Panc1 (cell line): ENCODE measurements at regions not wholly inside any gene's neighbourhood (a gene's known extent, or its start where the extent isn't known, plus 50 kb on each side); places are given as distances from the start of the nearest gene placed in this dataset.
A peak's percentile ranks its signal among the peaks of the same experiment; 100 is the strongest.

Source experiments
- ATAC-seq: fragments of 200-7000 bp; cut with Tn5 transposase; 2 replicates; pipeline ENCODE4 v1.9.1; 2020; ENCODE audit warnings: mild to moderate bottlenecking, moderate library complexity
- BruUV-seq: library from RNA; stranded (reverse); fragments of 400-500 nt; replicated peaks from 2 replicates; lab custom pipeline; 2021; lab: Mats Ljungman, UMichigan
- CTCF ChIA-PET: fragments of 300-600 bp; sonication (Branson Sonifier 250); formaldehyde crosslinking; loops from one replicate; lab custom pipeline; 2022; ENCODE audit warnings: antibody characterized with exemption; lab: Charles Lee
- POLR2A ChIA-PET: fragments of 300-600 bp; sonication (Branson Sonifier 250); formaldehyde crosslinking; loops from one replicate; lab custom pipeline; 2022; ENCODE audit warnings: antibody characterized with exemption; lab: Charles Lee
- DNase-seq: peaks from one replicate; pipeline ENCODE4 v3.0.0-alpha.2; 2010; ENCODE audit warnings: low read depth, low spot score
- H3K27ac ChIP-seq: 2 replicates; pipeline ENCODE4 v1.5.1; 2011; ENCODE audit warnings: mild to moderate bottlenecking, low read length, inconsistent platforms
- H3K27me3 ChIP-seq: fragments of 200-500 bp; sonication (Bioruptor generic); 2 replicates; pipeline ENCODE4 v1.6.0; 2014; ENCODE audit warnings: low read length, inconsistent platforms; ENCODE audit not compliant: control insufficient read depth, insufficient read depth
- H3K36me3 ChIP-seq: fragments of 200-500 bp; sonication (Bioruptor generic); 2 replicates; pipeline ENCODE4 v1.5.1; 2014; ENCODE audit warnings: inconsistent platforms, mild to moderate bottlenecking, low read length, moderate library complexity; ENCODE audit not compliant: control insufficient read depth, insufficient read depth
- H3K4me1 ChIP-seq: 2 replicates; pipeline ENCODE4 v1.5.1; 2011; ENCODE audit warnings: inconsistent platforms, mild to moderate bottlenecking, low read length, moderate library complexity; ENCODE audit not compliant: control insufficient read depth, insufficient read depth
- H3K4me3 ChIP-seq, 2 experiments: 2 replicates each; pipeline ENCODE4 v1.5.1; 2011 to 2012; ENCODE audit warnings: low read depth in 2 of 2, low read length in 2 of 2, mild to moderate bottlenecking in 2 of 2, inconsistent platforms in 1 of 2, moderate library complexity in 1 of 2
- H3K9me3 ChIP-seq: fragments of 200-500 bp; sonication (Bioruptor generic); 2 replicates; pipeline ENCODE4 v1.5.1; 2014; ENCODE audit warnings: low read depth, mild to moderate bottlenecking, inconsistent platforms, low read length, moderate library complexity; ENCODE audit not compliant: control insufficient read depth, insufficient read depth
- POLR2AphosphoS5 ChIP-seq: IDR thresholded peaks from 2 replicates; pipeline ENCODE4 v1.6.1; 2012; ENCODE audit warnings: mild to moderate bottlenecking, low read depth, low read length, moderate library complexity
- SIN3A ChIP-seq: IDR thresholded peaks from 2 replicates; pipeline ENCODE4 v1.6.1; 2012; ENCODE audit warnings: low read depth, mild to moderate bottlenecking, low read length, moderate library complexity, borderline replicate concordance; ENCODE audit not compliant: insufficient read depth
- TCF7L2 ChIP-seq: IDR thresholded peaks from 2 replicates; pipeline ENCODE4 v1.6.1; 2011; ENCODE audit warnings: mild to moderate bottlenecking, low read depth, low read length, inconsistent platforms
- in situ Hi-C: cut with HindIII; loops from 2 replicates; pipeline ENCODE4 v1.10.0; 2016; ENCODE audit warnings: low sequenced_read_pairs, low pct_unique_long_range_greater_than_20kb
- intact Hi-C: fragments of 100-400 bp; cut with micrococcal nuclease; formaldehyde crosslinking; loops from one replicate; pipeline ENCODE4 v1.10.0; 2022; ENCODE audit not compliant: unreplicated experiment
- TF ChIP-seq, protein P1 (sequence below): fragments of 450-650 bp; IDR thresholded peaks from 2 replicates; pipeline ENCODE4 v1.5.1; 2017; ENCODE audit warnings: mild to moderate bottlenecking
- TF ChIP-seq, protein P2 (sequence below), 2 experiments: IDR thresholded peaks; 2 replicates each; pipeline ENCODE4 v1.6.1; 2011 to 2012; ENCODE audit warnings: low read depth in 2 of 2, control low read depth in 1 of 2, low read length in 1 of 2, mild to moderate bottlenecking in 1 of 2, moderate library complexity in 1 of 2; ENCODE audit not compliant: insufficient read depth in 1 of 2

DNA sequence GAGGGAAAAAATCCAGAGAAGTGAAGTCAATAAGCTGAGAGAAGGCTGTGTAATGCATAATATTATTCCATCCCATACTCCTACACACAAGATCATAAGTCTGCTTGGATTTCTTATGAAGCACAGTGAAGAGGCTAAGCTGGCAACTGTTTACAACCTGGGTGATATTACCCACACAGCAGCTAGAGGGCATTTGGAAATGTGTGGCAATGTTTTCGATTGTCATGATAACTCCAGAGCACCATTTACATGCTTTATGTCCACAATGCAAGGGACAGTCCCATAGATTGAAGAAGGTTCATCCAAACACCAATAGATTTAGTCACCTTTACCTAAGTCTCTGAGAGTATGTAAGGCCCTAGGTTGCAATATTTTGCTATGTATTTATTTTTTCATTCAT lies 412.2 kb downstream of the PPP3CA start:
- H3K9me3 ChIP-seq = no peaks in the 10 kb centered on the region
- TF ChIP-seq TCF7L2 = no peak
- TF ChIP-seq, protein P1, sequence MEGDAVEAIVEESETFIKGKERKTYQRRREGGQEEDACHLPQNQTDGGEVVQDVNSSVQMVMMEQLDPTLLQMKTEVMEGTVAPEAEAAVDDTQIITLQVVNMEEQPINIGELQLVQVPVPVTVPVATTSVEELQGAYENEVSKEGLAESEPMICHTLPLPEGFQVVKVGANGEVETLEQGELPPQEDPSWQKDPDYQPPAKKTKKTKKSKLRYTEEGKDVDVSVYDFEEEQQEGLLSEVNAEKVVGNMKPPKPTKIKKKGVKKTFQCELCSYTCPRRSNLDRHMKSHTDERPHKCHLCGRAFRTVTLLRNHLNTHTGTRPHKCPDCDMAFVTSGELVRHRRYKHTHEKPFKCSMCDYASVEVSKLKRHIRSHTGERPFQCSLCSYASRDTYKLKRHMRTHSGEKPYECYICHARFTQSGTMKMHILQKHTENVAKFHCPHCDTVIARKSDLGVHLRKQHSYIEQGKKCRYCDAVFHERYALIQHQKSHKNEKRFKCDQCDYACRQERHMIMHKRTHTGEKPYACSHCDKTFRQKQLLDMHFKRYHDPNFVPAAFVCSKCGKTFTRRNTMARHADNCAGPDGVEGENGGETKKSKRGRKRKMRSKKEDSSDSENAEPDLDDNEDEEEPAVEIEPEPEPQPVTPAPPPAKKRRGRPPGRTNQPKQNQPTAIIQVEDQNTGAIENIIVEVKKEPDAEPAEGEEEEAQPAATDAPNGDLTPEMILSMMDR = peak; percentile 37; the same call in 1 of the 2 replicates
- TF ChIP-seq, protein P2, sequence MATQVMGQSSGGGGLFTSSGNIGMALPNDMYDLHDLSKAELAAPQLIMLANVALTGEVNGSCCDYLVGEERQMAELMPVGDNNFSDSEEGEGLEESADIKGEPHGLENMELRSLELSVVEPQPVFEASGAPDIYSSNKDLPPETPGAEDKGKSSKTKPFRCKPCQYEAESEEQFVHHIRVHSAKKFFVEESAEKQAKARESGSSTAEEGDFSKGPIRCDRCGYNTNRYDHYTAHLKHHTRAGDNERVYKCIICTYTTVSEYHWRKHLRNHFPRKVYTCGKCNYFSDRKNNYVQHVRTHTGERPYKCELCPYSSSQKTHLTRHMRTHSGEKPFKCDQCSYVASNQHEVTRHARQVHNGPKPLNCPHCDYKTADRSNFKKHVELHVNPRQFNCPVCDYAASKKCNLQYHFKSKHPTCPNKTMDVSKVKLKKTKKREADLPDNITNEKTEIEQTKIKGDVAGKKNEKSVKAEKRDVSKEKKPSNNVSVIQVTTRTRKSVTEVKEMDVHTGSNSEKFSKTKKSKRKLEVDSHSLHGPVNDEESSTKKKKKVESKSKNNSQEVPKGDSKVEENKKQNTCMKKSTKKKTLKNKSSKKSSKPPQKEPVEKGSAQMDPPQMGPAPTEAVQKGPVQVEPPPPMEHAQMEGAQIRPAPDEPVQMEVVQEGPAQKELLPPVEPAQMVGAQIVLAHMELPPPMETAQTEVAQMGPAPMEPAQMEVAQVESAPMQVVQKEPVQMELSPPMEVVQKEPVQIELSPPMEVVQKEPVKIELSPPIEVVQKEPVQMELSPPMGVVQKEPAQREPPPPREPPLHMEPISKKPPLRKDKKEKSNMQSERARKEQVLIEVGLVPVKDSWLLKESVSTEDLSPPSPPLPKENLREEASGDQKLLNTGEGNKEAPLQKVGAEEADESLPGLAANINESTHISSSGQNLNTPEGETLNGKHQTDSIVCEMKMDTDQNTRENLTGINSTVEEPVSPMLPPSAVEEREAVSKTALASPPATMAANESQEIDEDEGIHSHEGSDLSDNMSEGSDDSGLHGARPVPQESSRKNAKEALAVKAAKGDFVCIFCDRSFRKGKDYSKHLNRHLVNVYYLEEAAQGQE (IDR thresholded peaks at IDR 0.05; ENCODE audit: insufficient read depth in 1 of 2, low read depth in 2 of 2, low read length in 1 of 2) = no peak
- no peak for TF ChIP-seq SIN3A
- no peak for TF ChIP-seq POLR2AphosphoS5
- intact Hi-C loops (no loop called here), in situ Hi-C loops (no loop called here)
- no peak for DNase-seq
- BruUV-seq = no TSS peak
- H3K27ac ChIP-seq = no peak overlapping the region
- CTCF ChIA-PET = interaction anchor here (0.6 kb wide), 1 partner anchor 824 kb away, joined by 4 read pairs; no protein-coding TSS in a partner anchor
- no peaks in the 10 kb centered on the region for H3K4me1 ChIP-seq
- no peak for ATAC-seq
- POLR2A ChIA-PET = interaction anchor here (0.6 kb wide), 1 partner anchor 641 kb away, joined by 3 read pairs; no protein-coding TSS in a partner anchor
- no peak overlapping the region for H3K4me3 ChIP-seq
- H3K27me3 ChIP-seq = no peaks in the 10 kb centered on the region
- no peaks in the 10 kb centered on the region for H3K36me3 ChIP-seq

DNA sequence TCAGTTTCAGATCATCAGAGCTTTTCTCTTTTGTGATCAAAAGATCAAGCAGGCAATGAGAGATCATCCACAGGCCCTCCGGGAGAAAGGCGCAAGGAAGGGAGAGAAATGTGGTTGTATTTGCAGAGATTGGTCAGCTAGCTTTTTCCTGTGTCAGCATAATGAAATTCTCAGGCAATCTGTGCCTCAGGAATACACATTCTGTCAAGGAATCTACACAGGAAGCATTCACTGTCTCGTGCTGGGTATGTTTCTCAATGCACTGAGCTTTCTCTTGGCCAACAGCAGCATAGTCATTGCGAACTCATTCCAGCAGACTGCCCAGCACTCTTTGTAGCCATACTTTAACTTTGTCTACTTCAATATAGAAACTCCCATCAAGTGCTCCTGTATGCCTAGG lies 413.7 kb downstream of the PPP3CA start:
- intact Hi-C loops (no loop called here), in situ Hi-C loops (no loop called here)
- Histone ChIP-seq H3K36me3 (no peaks in the 10 kb centered on the region), H3K4me1 (no peaks in the 10 kb centered on the region), H3K27ac (no peak overlapping the region), H3K9me3 (no peaks in the 10 kb centered on the region), H3K27me3 (no peaks in the 10 kb centered on the region), H3K4me3 (no peak overlapping the region)
- ChIA-PET CTCF (no interaction called here), POLR2A (no interaction called here)
- no peak for TF ChIP-seq SIN3A
- TF ChIP-seq, protein P2 (IDR thresholded peaks at IDR 0.05; ENCODE audit: insufficient read depth in 1 of 2, low read depth in 2 of 2, low read length in 1 of 2) = no peak
- TF ChIP-seq, protein P1 = no peak
- ATAC-seq = no peak
- no TSS peak for BruUV-seq
- no peak for DNase-seq
